Right lobe of liver (tissue), 6 donors: ENCODE measurements at regions not wholly inside any gene's neighbourhood (a gene's known extent, or its start where the extent isn't known, plus 50 kb on each side); places are given as distances from the start of the nearest gene placed in this dataset.

Experiments
- ATAC-seq, 4 donors: fragments of 200-7000 bp; cut with Tn5 transposase; one replicate each; pipeline ENCODE4 v1.9.1; 2020; ENCODE audit warnings: mild to moderate bottlenecking in 4 of 4, moderate library complexity in 4 of 4
- DNase-seq, 3 donors: peaks; one replicate each; pipeline ENCODE4 v3.0.0-alpha.2; 2020
- H3K27ac ChIP-seq, 3 donors: fragments of 200-600 bp; one replicate each; pipeline ENCODE4 v1.8.0; 2022
- H3K27me3 ChIP-seq, 2 donors: fragments of 200-600 bp; one replicate each; pipeline ENCODE4 v1.8.0; 2022
- H3K36me3 ChIP-seq, 4 donors: fragments of 200-600 bp; sonication (generic) in 1 of 4; one replicate each; pipeline versions ENCODE4 v1.5.1 to v1.8.0; 2017 to 2022; ENCODE audit warnings: control low read depth in 1 of 4
- H3K4me1 ChIP-seq, 4 donors: fragments of 200-600 bp; sonication (generic) in 1 of 4; one replicate each; pipeline versions ENCODE4 v1.5.1 to v1.8.0; 2017 to 2022; ENCODE audit warnings: control low read depth in 1 of 4
- H3K4me3 ChIP-seq, 3 donors: fragments of 200-600 bp; one replicate each; pipeline ENCODE4 v1.8.0; 2022
- H3K9me3 ChIP-seq, 4 donors: fragments of 200-600 bp; sonication (generic) in 1 of 4; one replicate each; pipeline versions ENCODE4 v1.5.1 to v1.8.0; 2017 to 2022; ENCODE audit warnings: control low read depth in 1 of 4
- CTCF ChIP-seq, 4 donors: fragments of 200-600 bp in 3 of 4; fragments of 450-650 bp in 1 of 4; IDR thresholded peaks; one replicate each; pipeline versions ENCODE4 v1.5.1 to v1.8.0; 2016 to 2022; ENCODE audit warnings: antibody characterized with exemption in 4 of 4, mild to moderate bottlenecking in 2 of 4
- POLR2A ChIP-seq: fragments of 450-650 bp; IDR thresholded peaks from one replicate; pipeline ENCODE4 v1.6.1; 2017; ENCODE audit warnings: antibody characterized with exemption, mild to moderate bottlenecking
- WGBS: methylation state at CpG from one replicate; pipeline ENCODE4 v1.1.6; 2018; ENCODE audit warnings: low coverage, low lambda C conversion rate; ENCODE audit not compliant: insufficient coverage; ENCODE audit errors: missing lambda C conversion rate; 5-methylcytosine and 5-hydroxymethylcytosine counted together
- intact Hi-C, 2 donors: fragments of 100-400 bp; cut with DNase I; formaldehyde crosslinking; loops; one replicate each; pipeline versions ENCODE4 v1.11.2 to v1.14.1; 2022
- donor health status: DM: no; HTN: yes; CAD: no.
- donor health status: DM: no; HTN: no; CAD: no.
- donor health status: DM: no; HTN: no; CAD: no.
- donor health status: DM: no; HTN: yes; CAD: no.
- donor health status: DM: no; HTN: yes; CAD: no.

GRCh38 chr9:89705651-89706050 is 100.8 kb downstream of the GADD45G start:
- ATAC-seq (no peak), DNase-seq (no peak)
- intact Hi-C loops, result no loop called here
- Histone ChIP-seq H3K27ac (peak overlapping the region in 1 of 3 donors; percentile 74), H3K4me1 (peaks cover 0 to 38% (median 12%) of the 10 kb centered on the region in 4 donors), H3K4me3 (no peak overlapping the region), H3K36me3 (no peaks in the 10 kb centered on the region), H3K27me3 (no peaks in the 10 kb centered on the region), H3K9me3 (no peaks in the 10 kb centered on the region)
- no peak for TF ChIP-seq CTCF (IDR thresholded peaks at IDR 0.05)
- no peak for TF ChIP-seq POLR2A
- WGBS, result 0% methylated on average over 1 of the region's 1 CpG

- WGBS, result 55% methylated on average over 3 of the region's 3 CpGs
- ATAC-seq (no peak), DNase-seq (no peak)
- TF ChIP-seq CTCF (IDR thresholded peaks at IDR 0.05), result no peak
- no peak for TF ChIP-seq POLR2A
- Histone ChIP-seq H3K4me1 (peaks cover 0 to 34% (median 10%) of the 10 kb centered on the region in 4 donors), H3K36me3 (no peaks in the 10 kb centered on the region), H3K9me3 (no peaks in the 10 kb centered on the region), H3K27ac (no peak overlapping the region), H3K4me3 (no peak overlapping the region), H3K27me3 (no peaks in the 10 kb centered on the region)
- intact Hi-C loops, result no loop called here
Observed at GRCh38 chr9:89706086-89706485, 101.3 kb downstream of the GADD45G start.

GRCh38 chr9:89706731-89707191 is 101.9 kb downstream of the GADD45G start:
- Histone ChIP-seq H3K9me3 (no peaks in the 10 kb centered on the region), H3K27ac (peak overlapping the region in 1 of 3 donors; percentile 29), H3K36me3 (no peaks in the 10 kb centered on the region), H3K4me1 (peaks cover 0 to 30% (median 10%) of the 10 kb centered on the region in 4 donors), H3K27me3 (no peaks in the 10 kb centered on the region), H3K4me3 (no peak overlapping the region)
- DNase-seq (no peak), ATAC-seq (no peak)
- TF ChIP-seq CTCF (IDR thresholded peaks at IDR 0.05), result no peak
- TF ChIP-seq POLR2A, result no peak
- WGBS, result 36% methylated on average over 3 of the region's 5 CpGs
- intact Hi-C loops, result no loop called here

- Histone ChIP-seq H3K27me3 (no peaks in the 10 kb centered on the region), H3K4me3 (no peak overlapping the region), H3K27ac (no peak overlapping the region), H3K4me1 (peaks cover 0 to 15% (median 7%) of the 10 kb centered on the region in 4 donors), H3K36me3 (no peaks in the 10 kb centered on the region), H3K9me3 (no peaks in the 10 kb centered on the region)
- DNase-seq (no peak), ATAC-seq (peak in 2 of 4 donors; percentile 14 to 31)
- WGBS, result 57% methylated on average over 6 of the region's 6 CpGs
- TF ChIP-seq CTCF (IDR thresholded peaks at IDR 0.05) (no peak), POLR2A (no peak)
- intact Hi-C loops, result no loop called here
Observed at GRCh38 chr9:89710697-89711096, 105.9 kb downstream of the GADD45G start.

DNA sequence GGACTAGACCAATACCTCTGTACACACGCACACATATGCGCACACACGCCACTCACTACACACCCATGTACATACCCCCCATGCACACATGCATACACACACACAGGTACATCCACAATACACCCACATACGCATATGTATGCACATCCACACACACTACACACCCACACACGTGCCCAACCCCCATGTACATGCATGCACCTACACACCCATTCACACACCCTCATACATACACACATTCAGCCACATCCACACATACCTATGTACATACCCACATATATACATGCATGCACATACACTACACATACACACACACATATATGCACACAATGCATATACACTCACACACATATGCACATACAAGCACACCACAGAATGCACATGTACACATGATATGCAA is 107.1 kb downstream of the GADD45G start:
- Histone ChIP-seq H3K4me3 (no peak overlapping the region), H3K4me1 (peaks cover 0 to 15% (median 7%) of the 10 kb centered on the region in 4 donors), H3K36me3 (no peaks in the 10 kb centered on the region), H3K9me3 (no peaks in the 10 kb centered on the region), H3K27me3 (no peaks in the 10 kb centered on the region), H3K27ac (no peak overlapping the region)
- intact Hi-C loops, result no loop called here
- DNase-seq (no peak), ATAC-seq (no peak)
- 0% methylated on average over 3 of the region's 5 CpGs for WGBS
- TF ChIP-seq POLR2A (no peak), CTCF (IDR thresholded peaks at IDR 0.05) (no peak)
